Epithelial cell of esophagus (primary cell): ENCODE measurements at regions not wholly inside any gene's neighbourhood (a gene's known extent, or its start where the extent isn't known, plus 50 kb on each side); places are given as distances from the start of the nearest gene placed in this dataset.

ENCODE experiments used
- DNase-seq: peaks from one replicate; pipeline ENCODE4 v3.0.0; 2010; ENCODE audit warnings: low read depth
- H3K4me3 ChIP-seq: 2 replicates; pipeline ENCODE4 v1.5.1; 2011; ENCODE audit warnings: mild to moderate bottlenecking, low read length, control low read depth
- CTCF ChIP-seq: IDR thresholded peaks from 2 replicates; pipeline ENCODE4 v1.5.1; 2011; ENCODE audit warnings: low read depth, mild to moderate bottlenecking, low read length, control low read depth, inconsistent platforms; ENCODE audit not compliant: insufficient read depth; ENCODE audit errors: missing control alignments

GRCh38 chr2:236400594-236401360, 136.6 kb upstream of the ASB18 start:
- DNase-seq = no peak
- no peak for TF ChIP-seq CTCF
- H3K4me3 ChIP-seq = no peak overlapping the region

- no peak overlapping the region for H3K4me3 ChIP-seq
- TF ChIP-seq CTCF = no peak
- no peak for DNase-seq
These were observed 138.0 kb upstream of the ASB18 start for GRCh38 chr2:236402033-236402790.

GRCh38 chr2:236403125-236403524, 138.9 kb upstream of the ASB18 start:
- no peak overlapping the region for H3K4me3 ChIP-seq
- no peak for DNase-seq
- no peak for TF ChIP-seq CTCF

- H3K4me3 ChIP-seq = no peak overlapping the region
- no peak for TF ChIP-seq CTCF
- no peak for DNase-seq
These were observed 139.6 kb upstream of the ASB18 start for GRCh38 chr2:236403811-236404210.

- no peak overlapping the region for H3K4me3 ChIP-seq
- DNase-seq = no peak
- no peak for TF ChIP-seq CTCF
These were observed 140.1 kb upstream of the ASB18 start for GRCh38 chr2:236404346-236404745.

GRCh38 chr2:236405357-236405756, 141.2 kb upstream of the ASB18 start:
- DNase-seq = no peak
- H3K4me3 ChIP-seq = no peak overlapping the region
- no peak for TF ChIP-seq CTCF
